KOPT-K1 (cell line): ENCODE measurements at regions not wholly inside any gene's neighbourhood (a gene's known extent, or its start where the extent isn't known, plus 50 kb on each side); places are given as distances from the start of the nearest gene placed in this dataset.
A peak's percentile ranks its signal among the peaks of the same experiment; 100 is the strongest.
"Not testable (repeated sequence)": the region's sequence is repeated elsewhere in the genome, so short reads cannot be mapped to it uniquely, and the experiment has no call there.

ENCODE experiments used
- H3K27ac ChIP-seq: fragments of 200-600 bp; sonication (generic); 2 replicates; pipeline ENCODE4 v1.5.1; 2016; ENCODE audit warnings: antibody characterized with exemption, mild to moderate bottlenecking, low read depth, low read length; ENCODE audit not compliant: poor library complexity, severe bottlenecking
- H3K36me3 ChIP-seq: fragments of 200-600 bp; sonication (generic); 2 replicates; pipeline ENCODE4 v1.5.1; 2017; ENCODE audit warnings: antibody characterized with exemption, mild to moderate bottlenecking, low read length, moderate library complexity; ENCODE audit not compliant: insufficient read depth
- H3K9me3 ChIP-seq: fragments of 200-600 bp; sonication (generic); 2 replicates; pipeline ENCODE4 v1.5.1; 2017; ENCODE audit warnings: antibody characterized with exemption, low read length, mild to moderate bottlenecking; ENCODE audit not compliant: insufficient read depth, poor library complexity, severe bottlenecking

GRCh38 chr1:213779228-213779627 is 208.5 kb upstream of the PROX1 start:
- H3K36me3 ChIP-seq = no peaks in the 10 kb centered on the region
- H3K9me3 ChIP-seq = no peaks in the 10 kb centered on the region
- H3K27ac ChIP-seq = no peak overlapping the region

GRCh38 chr1:213782941-213783672 is 204.7 kb upstream of the PROX1 start:
- Histone ChIP-seq H3K36me3 (no peaks in the 10 kb centered on the region), H3K27ac (peak overlapping the region; percentile 71), H3K9me3 (no peaks in the 10 kb centered on the region)

GRCh38 chr1:213783893-213784292 is 203.9 kb upstream of the PROX1 start:
- Histone ChIP-seq H3K9me3 (no peaks in the 10 kb centered on the region), H3K36me3 (no peaks in the 10 kb centered on the region), H3K27ac (peak overlapping the region; percentile 71)

GRCh38 chr1:213786683-213787082 is 201.1 kb upstream of the PROX1 start:
- Histone ChIP-seq H3K9me3 (no peaks in the 10 kb centered on the region), H3K36me3 (no peaks in the 10 kb centered on the region), H3K27ac (no peak overlapping the region)

GRCh38 chr1:213790565-213790964 is 197.2 kb upstream of the PROX1 start:
- no peaks in the 10 kb centered on the region for H3K36me3 ChIP-seq
- H3K27ac ChIP-seq = no peak overlapping the region
- no peaks in the 10 kb centered on the region for H3K9me3 ChIP-seq

GRCh38 chr1:213793482-213794067 is 194.2 kb upstream of the PROX1 start:
- H3K9me3 ChIP-seq = no peaks in the 10 kb centered on the region
- H3K36me3 ChIP-seq = no peaks in the 10 kb centered on the region
- H3K27ac ChIP-seq = no peak overlapping the region

GRCh38 chr1:213796525-213796924 is 191.2 kb upstream of the PROX1 start:
- H3K36me3 ChIP-seq = no peaks in the 10 kb centered on the region
- H3K27ac ChIP-seq = no peak overlapping the region
- H3K9me3 ChIP-seq = no peaks in the 10 kb centered on the region

GRCh38 chr1:213808288-213808687 is 179.5 kb upstream of the PROX1 start:
- not testable (repeated sequence) for H3K9me3 ChIP-seq

GRCh38 chr1:213817156-213817555 is 170.6 kb upstream of the PROX1 start:
- Histone ChIP-seq H3K36me3 (no peaks in the 10 kb centered on the region), H3K9me3 (no peaks in the 10 kb centered on the region), H3K27ac (no peak overlapping the region)

More at GRCh38 chr1:213808288-213808687, 179.5 kb upstream of the PROX1 start:
- H3K27ac ChIP-seq, H3K36me3 ChIP-seq: not testable (repeated sequence)

- Histone ChIP-seq H3K36me3 (no peaks in the 10 kb centered on the region), H3K9me3 (peaks cover 6% of the 10 kb centered on the region), H3K27ac (no peak overlapping the region)
Measured at GRCh38 chr1:213820362-213821149, 167.2 kb upstream of the PROX1 start.

- peaks cover 6% of the 10 kb centered on the region for H3K9me3 ChIP-seq
- no peak overlapping the region for H3K27ac ChIP-seq
- no peaks in the 10 kb centered on the region for H3K36me3 ChIP-seq
Measured at GRCh38 chr1:213821175-213821942, 166.4 kb upstream of the PROX1 start.

- Histone ChIP-seq H3K9me3 (peaks cover 6% of the 10 kb centered on the region), H3K36me3 (no peaks in the 10 kb centered on the region), H3K27ac (no peak overlapping the region)
Measured at GRCh38 chr1:213821943-213822334, 165.8 kb upstream of the PROX1 start.

GRCh38 chr1:213826891-213827290 is 160.9 kb upstream of the PROX1 start:
- Histone ChIP-seq H3K9me3 (peaks cover 6% of the 10 kb centered on the region), H3K36me3 (no peaks in the 10 kb centered on the region), H3K27ac (no peak overlapping the region)

- no peaks in the 10 kb centered on the region for H3K36me3 ChIP-seq
- peaks cover 5% of the 10 kb centered on the region for H3K9me3 ChIP-seq
- H3K27ac ChIP-seq = no peak overlapping the region
Measured at GRCh38 chr1:213828867-213829266, 158.9 kb upstream of the PROX1 start.

- Histone ChIP-seq H3K27ac (no peak overlapping the region), H3K36me3 (no peaks in the 10 kb centered on the region), H3K9me3 (no peaks in the 10 kb centered on the region)
Measured at GRCh38 chr1:213829780-213830179, 158.0 kb upstream of the PROX1 start.
